ENCODE measurements at regions not wholly inside any gene's neighbourhood (a gene's known extent, or its start where the extent isn't known, plus 50 kb on each side); places are given as distances from the start of the nearest gene placed in this dataset.

GRCh38 chr13:66099825-66100224 lies 1130.3 kb downstream of the PCDH9 start:
- TF ChIP-seq CTCF (IDR thresholded peaks at IDR 0.05; ENCODE audit: low read depth, low read length, missing input control): no peak
- no peaks in the 10 kb centered on the region for H3K4me1 ChIP-seq (ENCODE audit: control insufficient read depth in 4 of 4, insufficient read depth in 4 of 4, low read length in 3 of 4)
- no peaks in the 10 kb centered on the region for H3K27me3 ChIP-seq (ENCODE audit: control insufficient read depth in 4 of 4, insufficient read depth in 4 of 4, low read length in 3 of 4)
- no peak overlapping the region for H3K9ac ChIP-seq (ENCODE audit: low read depth in 1 of 2, low read length in 2 of 2)
- H3K9me3 ChIP-seq (ENCODE audit: control insufficient read depth in 4 of 4, low read length in 3 of 4): no peaks in the 10 kb centered on the region
- DNase-seq (ENCODE audit: low spot score): no peak
- 83% methylated on average over 10 of the region's 10 CpGs for WGBS
- no peak overlapping the region for H3K4me3 ChIP-seq (ENCODE audit: low read depth in 1 of 3, low read length in 3 of 3)
- H3K27ac ChIP-seq (ENCODE audit: low read depth in 1 of 2, low read length in 2 of 2): no peak overlapping the region
- H3K36me3 ChIP-seq (ENCODE audit: control insufficient read depth in 4 of 4, insufficient read depth in 3 of 4, low read depth in 1 of 4, low read length in 3 of 4): no peaks in the 10 kb centered on the region

DNA sequence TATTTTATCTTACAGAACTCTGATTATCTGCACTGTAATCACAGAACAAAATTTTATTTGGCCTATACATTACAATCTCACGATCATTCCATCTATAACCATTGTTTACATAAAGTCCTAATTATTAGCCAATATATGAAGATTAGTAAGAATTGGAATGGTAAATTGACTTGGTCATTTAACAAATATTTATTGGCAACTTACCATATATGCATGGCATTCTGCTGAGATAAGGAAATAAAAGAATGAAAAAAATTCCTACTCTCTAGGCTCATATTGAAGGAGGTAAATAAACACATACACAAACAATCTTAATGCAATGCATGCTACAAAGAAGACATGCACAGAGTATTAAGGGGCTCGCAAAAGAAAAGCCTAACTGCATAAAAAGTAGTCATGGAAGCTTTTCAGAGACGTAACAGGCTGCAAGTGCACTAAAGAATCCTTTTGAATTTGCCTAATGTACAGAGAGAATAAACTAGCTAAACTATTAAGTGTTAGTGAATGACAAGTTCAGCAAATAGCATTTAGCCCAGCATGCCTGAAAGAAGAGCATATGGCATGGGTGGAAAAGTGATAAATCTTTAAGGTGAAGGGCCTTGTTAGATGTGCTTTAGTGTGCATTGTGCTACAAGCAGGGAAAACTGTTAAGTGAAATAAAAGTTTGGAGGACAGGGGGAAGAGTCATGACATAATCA lies 1131.1 kb downstream of the PCDH9 start:
- no peak for DNase-seq (ENCODE audit: low spot score)
- no peaks in the 10 kb centered on the region for H3K4me1 ChIP-seq (ENCODE audit: control insufficient read depth in 4 of 4, insufficient read depth in 4 of 4, low read length in 3 of 4)
- TF ChIP-seq SP1 (IDR thresholded peaks at IDR 0.05) (no peak), NR2F2 (IDR thresholded peaks at IDR 0.05) (no peak), HNF4G (IDR thresholded peaks at IDR 0.05) (no peak), FOXA2 (IDR thresholded peaks at IDR 0.05) (no peak), YY1 (IDR thresholded peaks at IDR 0.05) (no peak), JUND (IDR thresholded peaks at IDR 0.05) (no peak), ATF3 (IDR thresholded peaks at IDR 0.05) (no peak), RAD21 (IDR thresholded peaks at IDR 0.05) (no peak), HNF4A (conservative IDR thresholded peaks at IDR 0.05) (no peak), MAX (IDR thresholded peaks at IDR 0.05) (no peak), REST (IDR thresholded peaks at IDR 0.05) (no peak), RXRA (IDR thresholded peaks at IDR 0.05) (no peak), GABPA (IDR thresholded peaks at IDR 0.05 in 1 of 2, conservative IDR thresholded peaks at IDR 0.05 in 1 of 2) (no peak), EGR1 (IDR thresholded peaks at IDR 0.05; ENCODE audit: low read depth in 2 of 2) (no peak), CTCF (IDR thresholded peaks at IDR 0.05; ENCODE audit: low read depth, low read length, missing input control) (no peak)
- TF ChIP-seq, protein P1, sequence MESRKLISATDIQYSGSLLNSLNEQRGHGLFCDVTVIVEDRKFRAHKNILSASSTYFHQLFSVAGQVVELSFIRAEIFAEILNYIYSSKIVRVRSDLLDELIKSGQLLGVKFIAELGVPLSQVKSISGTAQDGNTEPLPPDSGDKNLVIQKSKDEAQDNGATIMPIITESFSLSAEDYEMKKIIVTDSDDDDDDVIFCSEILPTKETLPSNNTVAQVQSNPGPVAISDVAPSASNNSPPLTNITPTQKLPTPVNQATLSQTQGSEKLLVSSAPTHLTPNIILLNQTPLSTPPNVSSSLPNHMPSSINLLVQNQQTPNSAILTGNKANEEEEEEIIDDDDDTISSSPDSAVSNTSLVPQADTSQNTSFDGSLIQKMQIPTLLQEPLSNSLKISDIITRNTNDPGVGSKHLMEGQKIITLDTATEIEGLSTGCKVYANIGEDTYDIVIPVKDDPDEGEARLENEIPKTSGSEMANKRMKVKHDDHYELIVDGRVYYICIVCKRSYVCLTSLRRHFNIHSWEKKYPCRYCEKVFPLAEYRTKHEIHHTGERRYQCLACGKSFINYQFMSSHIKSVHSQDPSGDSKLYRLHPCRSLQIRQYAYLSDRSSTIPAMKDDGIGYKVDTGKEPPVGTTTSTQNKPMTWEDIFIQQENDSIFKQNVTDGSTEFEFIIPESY (IDR thresholded peaks at IDR 0.05): no peak
- H3K27me3 ChIP-seq (ENCODE audit: control insufficient read depth in 4 of 4, insufficient read depth in 4 of 4, low read length in 3 of 4): no peaks in the 10 kb centered on the region
- WGBS: 69% methylated on average over 3 of the region's 3 CpGs
- H3K27ac ChIP-seq (ENCODE audit: low read depth in 1 of 2, low read length in 2 of 2): no peak overlapping the region
- no peak overlapping the region for H3K9ac ChIP-seq (ENCODE audit: low read depth in 1 of 2, low read length in 2 of 2)
- no peaks in the 10 kb centered on the region for H3K9me3 ChIP-seq (ENCODE audit: control insufficient read depth in 4 of 4, low read length in 3 of 4)
- H3K36me3 ChIP-seq (ENCODE audit: control insufficient read depth in 4 of 4, insufficient read depth in 3 of 4, low read depth in 1 of 4, low read length in 3 of 4): no peaks in the 10 kb centered on the region
- H3K4me3 ChIP-seq (ENCODE audit: low read depth in 1 of 3, low read length in 3 of 3): no peak overlapping the region

Measured in liver (tissue), 8 donors.